ENCODE measurements at regions not wholly inside any gene's neighbourhood (a gene's known extent, or its start where the extent isn't known, plus 50 kb on each side); places are given as distances from the start of the nearest gene placed in this dataset.

DNA sequence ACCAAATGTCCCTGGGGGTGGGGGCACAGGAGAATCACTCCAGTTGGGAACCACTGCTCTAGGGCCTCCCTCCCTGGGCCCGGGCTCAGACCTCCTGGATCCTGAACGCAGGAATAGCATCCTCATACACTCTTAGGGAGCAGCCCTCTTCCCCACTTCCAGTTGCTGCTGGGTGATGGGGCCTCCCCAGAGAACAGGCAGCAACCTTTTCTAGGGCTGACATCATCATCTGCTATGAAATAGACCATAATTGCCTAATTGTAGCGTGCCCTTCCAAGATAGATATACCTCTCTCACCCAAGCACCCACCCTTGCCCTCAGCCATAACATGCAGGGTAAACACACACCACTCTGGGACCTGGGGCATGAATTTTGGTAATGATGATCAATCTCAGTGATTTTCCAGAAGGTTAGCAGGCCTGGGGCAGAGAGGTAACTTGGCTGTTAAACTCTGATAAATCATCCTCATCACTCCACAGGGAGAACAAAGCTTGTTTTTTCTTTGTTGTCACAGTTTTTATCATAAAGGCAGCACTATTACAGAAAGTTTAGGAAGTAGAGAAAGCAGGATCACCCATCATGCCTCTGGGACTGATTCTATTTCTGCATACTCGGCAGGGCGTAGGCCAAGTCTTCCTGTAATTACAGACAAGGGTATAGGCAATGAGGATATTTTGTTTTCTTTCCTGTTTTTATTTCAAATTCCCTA, 88.3 kb upstream of the PRDM11 start:
- DNase-seq (ENCODE audit: low read depth) = no peak
- H3K4me3 ChIP-seq (ENCODE audit: low read depth, low read length) = no peak overlapping the region

- DNase-seq (ENCODE audit: low read depth) = no peak
Measured at GRCh38 chr11:45058647-45058950, 87.8 kb upstream of the PRDM11 start.

GRCh38 chr11:45060707-45061106, 85.7 kb upstream of the PRDM11 start:
- no peak overlapping the region for H3K4me3 ChIP-seq (ENCODE audit: low read depth, low read length)

More at GRCh38 chr11:45058647-45058950, 87.8 kb upstream of the PRDM11 start:
- H3K4me3 ChIP-seq (ENCODE audit: low read depth, low read length) = no peak overlapping the region

GRCh38 chr11:45061641-45062040, 84.8 kb upstream of the PRDM11 start:
- H3K4me3 ChIP-seq (ENCODE audit: low read depth, low read length) = no peak overlapping the region
- DNase-seq (ENCODE audit: low read depth) = no peak

More at GRCh38 chr11:45060707-45061106, 85.7 kb upstream of the PRDM11 start:
- DNase-seq (ENCODE audit: low read depth) = no peak

DNA sequence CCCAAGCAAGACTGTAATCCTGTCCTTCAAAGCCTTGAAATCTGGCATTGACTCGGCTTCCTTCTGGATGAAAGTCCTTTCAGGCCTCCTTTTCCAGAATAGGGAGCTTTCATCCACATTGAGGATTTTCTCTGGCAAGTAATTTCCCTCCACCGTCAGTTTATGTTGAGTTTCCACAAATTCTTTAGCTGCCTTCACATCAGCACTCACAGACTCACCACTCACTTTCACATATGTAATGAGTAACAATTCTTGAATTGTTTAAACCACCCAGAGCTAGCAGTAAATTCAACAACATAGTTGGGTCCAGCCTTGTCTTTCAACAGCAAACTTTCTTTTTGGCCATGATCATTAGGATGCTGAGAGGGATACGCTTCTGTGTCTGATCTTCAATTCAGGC, 84.3 kb upstream of the PRDM11 start:
- no peak for DNase-seq (ENCODE audit: low read depth)
- H3K4me3 ChIP-seq (ENCODE audit: low read depth, low read length) = no peak overlapping the region

DNA sequence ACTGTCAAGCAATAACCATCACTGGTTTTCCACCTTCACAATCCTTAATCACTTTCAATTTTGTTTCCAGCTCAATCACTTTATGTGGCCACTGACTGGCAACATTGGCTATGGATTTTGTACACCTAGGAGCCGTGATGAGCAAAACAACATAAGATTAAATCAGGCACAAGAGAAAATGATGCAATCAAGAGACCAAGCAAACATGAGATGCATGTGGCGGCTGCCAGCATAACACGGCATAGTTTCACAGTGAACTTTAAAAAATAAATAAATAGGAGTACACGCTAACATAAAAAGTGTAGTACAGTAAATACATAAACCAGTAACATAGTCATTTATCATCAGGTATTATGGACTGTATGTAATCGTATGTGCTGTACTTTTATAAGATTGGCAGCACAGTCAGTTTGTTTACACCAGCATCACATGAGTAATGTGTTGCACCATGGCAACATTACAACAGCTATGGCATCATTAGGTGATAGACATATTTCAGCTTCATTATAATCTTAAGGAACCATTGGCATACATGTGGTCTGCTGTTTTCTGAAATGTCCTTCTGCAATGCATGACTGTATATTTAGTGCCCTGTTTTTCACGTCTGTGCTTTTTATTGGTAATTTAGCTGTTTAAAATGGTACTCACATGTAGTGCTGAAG, 83.3 kb upstream of the PRDM11 start:
- DNase-seq (ENCODE audit: low read depth) = no peak
- no peak overlapping the region for H3K4me3 ChIP-seq (ENCODE audit: low read depth, low read length)

GRCh38 chr11:45063669-45064068, 82.8 kb upstream of the PRDM11 start:
- H3K4me3 ChIP-seq (ENCODE audit: low read depth, low read length) = no peak overlapping the region
- no peak for DNase-seq (ENCODE audit: low read depth)

DNA sequence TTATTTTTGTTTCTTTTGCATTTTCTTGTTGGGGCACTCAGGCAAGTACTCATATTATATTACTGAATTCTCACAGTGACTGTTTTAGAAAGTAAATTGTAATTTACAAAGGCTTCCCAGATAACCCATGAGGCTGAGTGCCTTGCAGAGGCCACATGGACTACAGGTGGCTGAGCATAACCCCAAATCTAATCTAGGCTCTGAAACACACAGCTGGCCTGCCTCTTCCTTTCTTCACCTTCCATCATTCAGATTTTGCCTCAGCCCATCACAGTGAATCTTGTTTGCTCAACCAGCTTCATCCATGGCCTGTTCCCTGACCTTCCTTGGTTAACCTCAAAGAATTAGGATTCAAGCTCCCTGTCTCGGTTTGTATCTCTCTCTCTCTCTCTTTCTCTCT, 78.5 kb upstream of the PRDM11 start:
- H3K4me3 ChIP-seq (ENCODE audit: low read depth, low read length) = no peak overlapping the region
- DNase-seq (ENCODE audit: low read depth) = no peak

DNA sequence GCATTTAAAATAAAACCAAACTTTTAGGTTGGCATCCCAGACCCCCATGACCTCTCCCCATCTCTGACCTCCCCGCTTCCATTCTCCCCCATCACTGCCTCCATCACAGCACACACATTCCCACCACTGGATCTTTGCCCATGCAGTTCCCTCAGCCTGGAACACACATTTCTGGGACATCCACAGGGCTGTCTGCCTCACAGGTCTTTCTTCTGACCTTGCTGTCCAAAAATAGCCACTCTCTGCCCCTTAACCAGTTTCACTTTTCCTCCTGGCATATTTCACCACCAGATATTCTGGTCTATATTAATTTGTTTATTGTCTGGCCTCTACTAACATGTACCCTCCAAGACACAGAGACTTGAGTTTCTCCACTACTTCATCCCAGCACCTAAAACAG, 75.2 kb upstream of the PRDM11 start:
- DNase-seq (ENCODE audit: low read depth) = no peak
- H3K4me3 ChIP-seq (ENCODE audit: low read depth, low read length) = no peak overlapping the region

- no peak for DNase-seq (ENCODE audit: low read depth)
- no peak overlapping the region for H3K4me3 ChIP-seq (ENCODE audit: low read depth, low read length)
Measured at GRCh38 chr11:45073685-45074141, 72.7 kb upstream of the PRDM11 start.

DNA sequence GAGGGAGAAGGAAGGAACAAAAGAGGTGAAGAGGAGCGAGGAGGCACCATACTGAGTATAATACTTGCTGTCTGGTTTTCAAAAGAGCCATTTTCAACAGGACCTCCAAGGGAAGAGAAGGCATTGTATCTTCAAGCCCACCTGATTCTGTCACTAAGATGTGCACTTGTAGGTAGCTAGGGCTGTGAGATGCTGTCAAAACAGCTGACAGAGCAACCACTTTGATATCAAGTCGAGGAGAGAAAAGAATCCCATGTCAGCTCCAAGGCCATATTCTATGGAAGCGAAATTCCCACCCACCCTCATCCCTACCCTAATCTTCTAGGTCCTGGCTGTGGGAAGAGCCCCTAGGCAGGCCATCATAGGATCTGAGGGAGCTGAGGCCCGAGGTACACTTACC, 70.9 kb upstream of the PRDM11 start:
- no peak overlapping the region for H3K4me3 ChIP-seq (ENCODE audit: low read depth, low read length)
- DNase-seq (ENCODE audit: low read depth) = no peak

- no peak overlapping the region for H3K4me3 ChIP-seq (ENCODE audit: low read depth, low read length)
- DNase-seq (ENCODE audit: low read depth) = no peak
Measured at GRCh38 chr11:45075952-45076351, 70.5 kb upstream of the PRDM11 start.

DNA sequence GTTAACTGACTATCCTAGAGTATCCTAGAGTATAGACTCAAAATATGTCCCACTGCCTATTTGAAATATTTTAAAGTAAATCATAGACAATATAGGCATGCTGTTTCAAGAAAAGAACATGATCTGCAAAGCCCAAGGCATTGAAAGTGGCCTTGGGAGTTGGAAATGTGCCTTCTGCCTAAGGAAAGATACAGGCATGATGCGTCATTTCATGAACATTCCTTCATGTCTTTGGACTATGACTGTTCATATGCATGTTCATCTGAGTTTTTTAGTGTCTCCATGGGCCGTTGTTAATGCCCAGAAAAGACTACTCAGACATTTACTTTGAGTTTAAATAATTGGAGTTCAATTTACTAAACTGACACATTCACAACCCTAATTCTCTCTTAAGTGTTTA, 69.7 kb upstream of the PRDM11 start:
- no peak overlapping the region for H3K4me3 ChIP-seq (ENCODE audit: low read depth, low read length)
- no peak for DNase-seq (ENCODE audit: low read depth)

GRCh38 chr11:45078236-45079074, 68.0 kb upstream of the PRDM11 start:
- H3K4me3 ChIP-seq (ENCODE audit: low read depth, low read length) = no peak overlapping the region

GRCh38 chr11:45079075-45079444, 67.4 kb upstream of the PRDM11 start:
- DNase-seq (ENCODE audit: low read depth) = no peak
- H3K4me3 ChIP-seq (ENCODE audit: low read depth, low read length) = no peak overlapping the region

More at GRCh38 chr11:45078236-45079074, 68.0 kb upstream of the PRDM11 start:
- no peak for DNase-seq (ENCODE audit: low read depth)

GRCh38 chr11:45079567-45079942, 66.9 kb upstream of the PRDM11 start:
- H3K4me3 ChIP-seq (ENCODE audit: low read depth, low read length) = no peak overlapping the region
- DNase-seq (ENCODE audit: low read depth) = no peak

DNA sequence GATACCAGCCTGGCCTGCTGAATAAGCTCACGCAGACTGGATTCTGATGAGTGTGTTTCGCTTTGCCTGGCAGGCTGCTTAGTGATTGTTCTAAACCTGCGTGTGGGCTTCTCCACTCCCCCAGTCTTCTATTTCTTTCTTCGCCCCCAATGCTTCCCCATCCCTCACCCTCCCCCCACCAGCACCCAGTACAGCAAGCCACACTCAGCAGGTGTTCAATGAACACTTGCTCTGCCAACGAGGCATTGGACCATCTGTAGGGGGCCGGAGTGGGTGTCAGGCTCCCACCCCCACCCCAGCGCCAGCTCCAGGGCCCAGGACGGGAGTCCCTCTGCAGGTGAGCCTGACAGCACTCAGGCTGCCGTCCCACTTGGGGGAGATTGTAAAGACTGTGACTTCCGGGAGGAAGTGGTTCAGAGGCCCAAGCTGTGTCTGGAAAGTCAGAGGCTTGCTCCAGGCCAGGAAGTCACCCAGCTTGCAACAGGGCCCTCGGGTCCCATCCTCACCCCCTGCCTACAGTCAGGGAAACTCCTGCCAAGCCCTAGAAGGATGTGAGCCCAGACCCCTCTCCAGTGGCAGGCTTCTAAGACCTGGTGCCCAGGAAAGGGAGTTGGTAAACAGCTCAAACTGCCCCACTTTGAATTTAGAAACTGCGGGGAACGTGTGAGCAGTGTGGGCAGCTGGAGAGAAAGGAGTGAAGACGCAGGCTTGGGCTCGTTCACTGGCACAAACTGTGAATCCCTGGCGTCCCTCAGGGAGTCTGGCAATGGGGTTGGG, 66.3 kb upstream of the PRDM11 start:
- H3K4me3 ChIP-seq (ENCODE audit: low read depth, low read length) = no peak overlapping the region
- no peak for DNase-seq (ENCODE audit: low read depth)

DNA sequence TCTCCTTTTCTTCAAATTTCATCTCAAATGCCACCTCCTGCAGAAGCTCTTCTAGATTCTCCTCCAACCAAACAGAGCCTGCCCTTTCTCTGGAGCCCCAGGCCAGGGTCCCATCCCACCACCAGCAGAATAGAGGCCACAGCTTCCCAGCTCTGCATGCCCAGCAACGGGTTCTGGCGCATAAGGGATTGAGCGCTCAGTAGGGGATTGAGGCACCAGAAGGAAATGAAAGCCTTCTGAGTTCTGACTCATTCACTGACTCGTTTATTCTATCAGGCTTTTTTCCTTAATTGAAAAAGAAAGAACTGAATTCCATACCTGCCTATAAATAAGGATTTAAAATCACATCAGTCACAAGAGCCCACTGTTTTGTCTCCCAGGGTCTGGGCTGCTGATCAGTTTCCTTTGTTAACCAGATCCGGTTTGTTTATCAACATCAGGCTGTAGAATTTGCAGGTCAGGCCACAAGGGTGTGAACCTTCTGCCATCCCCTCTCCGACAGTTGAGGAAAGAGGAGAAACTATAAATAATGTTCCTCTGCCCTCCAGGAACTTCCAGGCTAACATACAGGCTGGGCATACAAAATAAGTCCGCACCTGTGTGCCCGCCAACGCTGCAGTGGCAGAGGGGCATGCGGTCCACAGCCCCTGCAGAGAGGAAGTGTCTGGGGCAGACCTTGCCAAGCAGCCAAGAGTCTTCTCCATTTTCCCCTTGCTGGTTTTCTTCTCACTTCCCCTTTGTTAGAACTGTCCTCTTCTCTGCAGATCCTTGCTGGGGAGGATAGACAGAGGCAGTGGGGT, 63.5 kb upstream of the PRDM11 start:
- no peak for DNase-seq (ENCODE audit: low read depth)
- H3K4me3 ChIP-seq (ENCODE audit: low read depth, low read length) = no peak overlapping the region

DNA sequence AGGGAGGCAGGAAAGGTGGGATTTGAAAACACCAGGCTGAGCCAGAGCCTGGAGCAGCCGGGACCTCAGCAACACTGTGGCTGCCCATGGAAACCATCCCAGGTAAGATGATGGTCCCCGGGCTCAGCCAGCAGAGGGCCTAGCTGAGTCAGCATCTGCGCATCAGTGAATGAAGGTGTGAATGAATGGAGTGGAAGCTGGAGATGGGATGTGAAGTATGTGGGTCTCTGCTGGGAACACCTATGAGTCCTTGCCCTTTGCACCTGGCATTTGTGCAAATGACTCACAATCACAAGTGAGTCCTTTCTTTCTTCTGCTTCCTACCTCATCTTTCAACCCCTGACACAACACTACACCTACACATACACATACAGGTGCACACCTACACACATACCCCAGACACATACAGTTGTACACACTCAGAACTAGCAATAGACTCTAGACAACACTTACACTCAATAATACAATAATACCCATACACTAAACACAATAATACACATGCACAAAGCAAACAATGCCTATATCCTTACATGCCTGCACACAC, 62.8 kb upstream of the PRDM11 start:
- no peak overlapping the region for H3K4me3 ChIP-seq (ENCODE audit: low read depth, low read length)
- DNase-seq (ENCODE audit: low read depth) = no peak
